GM23338 (cell line): ENCODE measurements at regions not wholly inside any gene's neighbourhood (a gene's known extent, or its start where the extent isn't known, plus 50 kb on each side); places are given as distances from the start of the nearest gene placed in this dataset.

Source experiments
- JUNB ChIP-seq: IDR thresholded peaks from one replicate; pipeline ENCODE4 v1.6.1; 2016; ENCODE audit warnings: antibody characterized with exemption; ENCODE audit not compliant: unreplicated experiment
- POLR2AphosphoS5 ChIP-seq: IDR thresholded peaks from 2 replicates; pipeline ENCODE4 v1.6.1; 2016; ENCODE audit warnings: antibody characterized with exemption, low read depth
- TF ChIP-seq, protein P1 (sequence below), 2 experiments: fragments of 200-600 bp in 1 of 2; sonication (generic) in 1 of 2; conservative IDR thresholded peaks; 2 replicates each; pipeline versions ENCODE4 v1.5.1 to v1.6.1; 2016 to 2017; ENCODE audit warnings: antibody characterized with exemption in 2 of 2, low read depth in 2 of 2, mild to moderate bottlenecking in 2 of 2, moderate library complexity in 1 of 2
- TF ChIP-seq, protein P2 (sequence below): IDR thresholded peaks from one replicate; pipeline ENCODE4 v1.6.1; 2018; ENCODE audit warnings: antibody characterized with exemption; ENCODE audit not compliant: unreplicated experiment

DNA sequence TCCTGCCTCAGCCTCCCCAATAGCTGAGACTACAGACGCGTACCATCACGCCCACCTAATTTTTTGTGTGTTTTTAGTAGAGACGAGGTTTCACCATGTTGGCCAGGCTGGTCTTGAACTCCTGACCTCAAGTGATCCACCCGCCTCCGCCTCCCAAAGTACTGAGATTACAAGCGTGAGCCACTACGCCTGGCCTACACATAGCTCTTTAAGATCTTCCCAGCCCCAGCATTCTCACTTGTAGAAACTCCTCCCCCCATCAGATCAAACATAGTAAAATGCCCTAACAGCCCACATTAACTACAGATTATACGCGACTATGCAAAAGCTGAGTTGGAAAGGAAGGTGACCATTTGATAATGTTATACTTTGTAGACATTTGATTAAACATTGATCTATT, 634.8 kb downstream of the MATN1 start:
- TF ChIP-seq, protein P1, sequence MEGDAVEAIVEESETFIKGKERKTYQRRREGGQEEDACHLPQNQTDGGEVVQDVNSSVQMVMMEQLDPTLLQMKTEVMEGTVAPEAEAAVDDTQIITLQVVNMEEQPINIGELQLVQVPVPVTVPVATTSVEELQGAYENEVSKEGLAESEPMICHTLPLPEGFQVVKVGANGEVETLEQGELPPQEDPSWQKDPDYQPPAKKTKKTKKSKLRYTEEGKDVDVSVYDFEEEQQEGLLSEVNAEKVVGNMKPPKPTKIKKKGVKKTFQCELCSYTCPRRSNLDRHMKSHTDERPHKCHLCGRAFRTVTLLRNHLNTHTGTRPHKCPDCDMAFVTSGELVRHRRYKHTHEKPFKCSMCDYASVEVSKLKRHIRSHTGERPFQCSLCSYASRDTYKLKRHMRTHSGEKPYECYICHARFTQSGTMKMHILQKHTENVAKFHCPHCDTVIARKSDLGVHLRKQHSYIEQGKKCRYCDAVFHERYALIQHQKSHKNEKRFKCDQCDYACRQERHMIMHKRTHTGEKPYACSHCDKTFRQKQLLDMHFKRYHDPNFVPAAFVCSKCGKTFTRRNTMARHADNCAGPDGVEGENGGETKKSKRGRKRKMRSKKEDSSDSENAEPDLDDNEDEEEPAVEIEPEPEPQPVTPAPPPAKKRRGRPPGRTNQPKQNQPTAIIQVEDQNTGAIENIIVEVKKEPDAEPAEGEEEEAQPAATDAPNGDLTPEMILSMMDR (conservative IDR thresholded peaks at IDR 0.05; ENCODE audit: low read depth in 2 of 2), result no peak
- TF ChIP-seq JUNB (no peak), POLR2AphosphoS5 (no peak)
- TF ChIP-seq, protein P2, sequence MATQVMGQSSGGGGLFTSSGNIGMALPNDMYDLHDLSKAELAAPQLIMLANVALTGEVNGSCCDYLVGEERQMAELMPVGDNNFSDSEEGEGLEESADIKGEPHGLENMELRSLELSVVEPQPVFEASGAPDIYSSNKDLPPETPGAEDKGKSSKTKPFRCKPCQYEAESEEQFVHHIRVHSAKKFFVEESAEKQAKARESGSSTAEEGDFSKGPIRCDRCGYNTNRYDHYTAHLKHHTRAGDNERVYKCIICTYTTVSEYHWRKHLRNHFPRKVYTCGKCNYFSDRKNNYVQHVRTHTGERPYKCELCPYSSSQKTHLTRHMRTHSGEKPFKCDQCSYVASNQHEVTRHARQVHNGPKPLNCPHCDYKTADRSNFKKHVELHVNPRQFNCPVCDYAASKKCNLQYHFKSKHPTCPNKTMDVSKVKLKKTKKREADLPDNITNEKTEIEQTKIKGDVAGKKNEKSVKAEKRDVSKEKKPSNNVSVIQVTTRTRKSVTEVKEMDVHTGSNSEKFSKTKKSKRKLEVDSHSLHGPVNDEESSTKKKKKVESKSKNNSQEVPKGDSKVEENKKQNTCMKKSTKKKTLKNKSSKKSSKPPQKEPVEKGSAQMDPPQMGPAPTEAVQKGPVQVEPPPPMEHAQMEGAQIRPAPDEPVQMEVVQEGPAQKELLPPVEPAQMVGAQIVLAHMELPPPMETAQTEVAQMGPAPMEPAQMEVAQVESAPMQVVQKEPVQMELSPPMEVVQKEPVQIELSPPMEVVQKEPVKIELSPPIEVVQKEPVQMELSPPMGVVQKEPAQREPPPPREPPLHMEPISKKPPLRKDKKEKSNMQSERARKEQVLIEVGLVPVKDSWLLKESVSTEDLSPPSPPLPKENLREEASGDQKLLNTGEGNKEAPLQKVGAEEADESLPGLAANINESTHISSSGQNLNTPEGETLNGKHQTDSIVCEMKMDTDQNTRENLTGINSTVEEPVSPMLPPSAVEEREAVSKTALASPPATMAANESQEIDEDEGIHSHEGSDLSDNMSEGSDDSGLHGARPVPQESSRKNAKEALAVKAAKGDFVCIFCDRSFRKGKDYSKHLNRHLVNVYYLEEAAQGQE, result no peak
